Tibial nerve (tissue), 4 donors: ENCODE measurements at regions not wholly inside any gene's neighbourhood (a gene's known extent, or its start where the extent isn't known, plus 50 kb on each side); places are given as distances from the start of the nearest gene placed in this dataset.

ENCODE experiments used
- CTCF ChIP-seq, 5 experiments: fragments of 200-600 bp in 3 of 5; fragments of 450-650 bp in 2 of 5; sonication (generic) in 3 of 5; IDR thresholded peaks; one replicate each; pipeline ENCODE4 v1.5.1; 2016 to 2019; ENCODE audit warnings: antibody characterized with exemption in 5 of 5, mild to moderate bottlenecking in 3 of 5, moderate library complexity in 2 of 5
- EP300 ChIP-seq, 2 donors: sonication (generic); formaldehyde crosslinking; IDR thresholded peaks; one replicate each; pipeline ENCODE4 v1.6.1; 2017; ENCODE audit warnings: antibody characterized with exemption in 2 of 2, mild to moderate bottlenecking in 1 of 2
- POLR2A ChIP-seq, 2 donors: fragments of 450-650 bp; IDR thresholded peaks; one replicate each; pipeline ENCODE4 v1.6.1; 2017; ENCODE audit warnings: antibody characterized with exemption in 2 of 2, mild to moderate bottlenecking in 2 of 2, moderate library complexity in 2 of 2

- TF ChIP-seq CTCF (IDR thresholded peaks at IDR 0.05) (no peak), POLR2A (IDR thresholded peaks at IDR 0.05) (no peak), EP300 (IDR thresholded peaks at IDR 0.05) (no peak)
These were observed 390.3 kb downstream of the GABRB3 start for GRCh38 chr15:26382444-26383072.
